SK-N-SH treated with all-trans-retinoic acid at 6 μM for 48 hours (cell line): ENCODE measurements at regions not wholly inside any gene's neighbourhood (a gene's known extent, or its start where the extent isn't known, plus 50 kb on each side); places are given as distances from the start of the nearest gene placed in this dataset.

Experiments used
- ISL1 ChIP-seq: fragments of 250-450 bp; sonication (Bioruptor Pico); IDR thresholded peaks from 2 replicates; pipeline ENCODE4 v2.1.2; 2022; ENCODE audit warnings: mild to moderate bottlenecking, moderate library complexity
- PPARA ChIP-seq: fragments of 250-450 bp; sonication (Bioruptor Pico); IDR thresholded peaks from 2 replicates; pipeline ENCODE4 v1.5.0; 2020; ENCODE audit warnings: mild to moderate bottlenecking, borderline replicate concordance
- RARB ChIP-seq: fragments of 250-450 bp; sonication (Bioruptor Pico); IDR thresholded peaks from 2 replicates; pipeline ENCODE4 v1.8.0; 2021; ENCODE audit warnings: mild to moderate bottlenecking, moderate library complexity
- TCF4 ChIP-seq: fragments of 250-450 bp; sonication (Bioruptor Pico); IDR thresholded peaks from 2 replicates; pipeline ENCODE4 v1.8.0; 2021; ENCODE audit warnings: mild to moderate bottlenecking, moderate library complexity, borderline replicate concordance
- ZC3H10 ChIP-seq: fragments of 250-450 bp; sonication (Bioruptor Pico); IDR thresholded peaks from 2 replicates; pipeline ENCODE4 v1.5.1; 2021; ENCODE audit warnings: mild to moderate bottlenecking, moderate library complexity
- ZNF70 ChIP-seq: fragments of 450-650 bp; formaldehyde crosslinking; IDR thresholded peaks from 2 replicates; pipeline ENCODE4 v1.5.0; 2020; ENCODE audit warnings: mild to moderate bottlenecking, moderate library complexity
- TF ChIP-seq, protein P1 (sequence below): fragments of 250-450 bp; sonication (Bioruptor Pico); IDR thresholded peaks from 2 replicates; pipeline ENCODE4 v1.8.0; 2020; ENCODE audit warnings: mild to moderate bottlenecking, moderate library complexity, borderline replicate concordance
- TF ChIP-seq, protein P2 (sequence below): fragments of 250-450 bp; sonication (Bioruptor Pico); IDR thresholded peaks from 2 replicates; pipeline ENCODE4 v1.8.0; 2021; ENCODE audit warnings: low read depth, mild to moderate bottlenecking, moderate library complexity, borderline replicate concordance
- TF ChIP-seq, protein P3 (sequence below): fragments of 250-450 bp; sonication (Bioruptor Pico); IDR thresholded peaks from 2 replicates; pipeline ENCODE4 v1.5.1; 2021; ENCODE audit warnings: mild to moderate bottlenecking, moderate library complexity
- TF ChIP-seq, protein P4 (sequence below): fragments of 250-450 bp; sonication (Bioruptor Pico); IDR thresholded peaks from 2 replicates; pipeline ENCODE4 v1.5.1; 2020; ENCODE audit warnings: low read depth, mild to moderate bottlenecking, moderate library complexity

DNA sequence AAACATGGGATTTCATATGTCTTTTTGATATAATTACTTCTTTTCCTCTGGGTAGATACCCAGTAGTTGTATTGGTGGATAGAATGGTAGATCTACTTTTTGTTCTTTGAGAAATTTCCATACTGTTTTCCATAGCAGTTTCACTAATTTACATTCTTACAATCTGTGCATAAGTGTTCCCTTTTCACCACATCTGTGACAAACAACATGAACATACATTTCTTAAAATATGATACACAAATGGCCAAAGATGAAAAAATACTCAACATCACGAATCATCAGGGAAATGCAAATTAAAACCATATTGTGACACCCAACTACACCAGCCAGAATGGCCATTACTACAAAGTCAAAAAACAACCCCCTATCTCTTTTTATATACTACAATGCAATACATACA, 1778.5 kb upstream of the ACO1 start:
- TF ChIP-seq PPARA (no peak), ISL1 (CRISPR knock-in tag) (no peak), ZNF70 (no peak), ZC3H10 (CRISPR knock-in tag) (no peak), TCF4 (no peak), RARB (CRISPR knock-in tag) (no peak)
- TF ChIP-seq, protein P1, sequence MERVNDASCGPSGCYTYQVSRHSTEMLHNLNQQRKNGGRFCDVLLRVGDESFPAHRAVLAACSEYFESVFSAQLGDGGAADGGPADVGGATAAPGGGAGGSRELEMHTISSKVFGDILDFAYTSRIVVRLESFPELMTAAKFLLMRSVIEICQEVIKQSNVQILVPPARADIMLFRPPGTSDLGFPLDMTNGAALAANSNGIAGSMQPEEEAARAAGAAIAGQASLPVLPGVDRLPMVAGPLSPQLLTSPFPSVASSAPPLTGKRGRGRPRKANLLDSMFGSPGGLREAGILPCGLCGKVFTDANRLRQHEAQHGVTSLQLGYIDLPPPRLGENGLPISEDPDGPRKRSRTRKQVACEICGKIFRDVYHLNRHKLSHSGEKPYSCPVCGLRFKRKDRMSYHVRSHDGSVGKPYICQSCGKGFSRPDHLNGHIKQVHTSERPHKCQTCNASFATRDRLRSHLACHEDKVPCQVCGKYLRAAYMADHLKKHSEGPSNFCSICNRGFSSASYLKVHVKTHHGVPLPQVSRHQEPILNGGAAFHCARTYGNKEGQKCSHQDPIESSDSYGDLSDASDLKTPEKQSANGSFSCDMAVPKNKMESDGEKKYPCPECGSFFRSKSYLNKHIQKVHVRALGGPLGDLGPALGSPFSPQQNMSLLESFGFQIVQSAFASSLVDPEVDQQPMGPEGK (CRISPR knock-in tag), result no peak
- TF ChIP-seq, protein P2, sequence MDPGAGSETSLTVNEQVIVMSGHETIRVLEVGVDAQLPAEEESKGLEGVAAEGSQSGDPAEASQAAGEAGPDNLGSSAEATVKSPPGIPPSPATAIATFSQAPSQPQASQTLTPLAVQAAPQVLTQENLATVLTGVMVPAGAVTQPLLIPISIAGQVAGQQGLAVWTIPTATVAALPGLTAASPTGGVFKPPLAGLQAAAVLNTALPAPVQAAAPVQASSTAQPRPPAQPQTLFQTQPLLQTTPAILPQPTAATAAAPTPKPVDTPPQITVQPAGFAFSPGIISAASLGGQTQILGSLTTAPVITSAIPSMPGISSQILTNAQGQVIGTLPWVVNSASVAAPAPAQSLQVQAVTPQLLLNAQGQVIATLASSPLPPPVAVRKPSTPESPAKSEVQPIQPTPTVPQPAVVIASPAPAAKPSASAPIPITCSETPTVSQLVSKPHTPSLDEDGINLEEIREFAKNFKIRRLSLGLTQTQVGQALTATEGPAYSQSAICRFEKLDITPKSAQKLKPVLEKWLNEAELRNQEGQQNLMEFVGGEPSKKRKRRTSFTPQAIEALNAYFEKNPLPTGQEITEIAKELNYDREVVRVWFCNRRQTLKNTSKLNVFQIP (CRISPR knock-in tag), result no peak
- TF ChIP-seq, protein P3, sequence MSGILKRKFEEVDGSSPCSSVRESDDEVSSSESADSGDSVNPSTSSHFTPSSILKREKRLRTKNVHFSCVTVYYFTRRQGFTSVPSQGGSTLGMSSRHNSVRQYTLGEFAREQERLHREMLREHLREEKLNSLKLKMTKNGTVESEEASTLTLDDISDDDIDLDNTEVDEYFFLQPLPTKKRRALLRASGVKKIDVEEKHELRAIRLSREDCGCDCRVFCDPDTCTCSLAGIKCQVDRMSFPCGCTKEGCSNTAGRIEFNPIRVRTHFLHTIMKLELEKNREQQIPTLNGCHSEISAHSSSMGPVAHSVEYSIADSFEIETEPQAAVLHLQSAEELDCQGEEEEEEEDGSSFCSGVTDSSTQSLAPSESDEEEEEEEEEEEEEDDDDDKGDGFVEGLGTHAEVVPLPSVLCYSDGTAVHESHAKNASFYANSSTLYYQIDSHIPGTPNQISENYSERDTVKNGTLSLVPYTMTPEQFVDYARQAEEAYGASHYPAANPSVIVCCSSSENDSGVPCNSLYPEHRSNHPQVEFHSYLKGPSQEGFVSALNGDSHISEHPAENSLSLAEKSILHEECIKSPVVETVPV (CRISPR knock-in tag), result no peak
- TF ChIP-seq, protein P4, sequence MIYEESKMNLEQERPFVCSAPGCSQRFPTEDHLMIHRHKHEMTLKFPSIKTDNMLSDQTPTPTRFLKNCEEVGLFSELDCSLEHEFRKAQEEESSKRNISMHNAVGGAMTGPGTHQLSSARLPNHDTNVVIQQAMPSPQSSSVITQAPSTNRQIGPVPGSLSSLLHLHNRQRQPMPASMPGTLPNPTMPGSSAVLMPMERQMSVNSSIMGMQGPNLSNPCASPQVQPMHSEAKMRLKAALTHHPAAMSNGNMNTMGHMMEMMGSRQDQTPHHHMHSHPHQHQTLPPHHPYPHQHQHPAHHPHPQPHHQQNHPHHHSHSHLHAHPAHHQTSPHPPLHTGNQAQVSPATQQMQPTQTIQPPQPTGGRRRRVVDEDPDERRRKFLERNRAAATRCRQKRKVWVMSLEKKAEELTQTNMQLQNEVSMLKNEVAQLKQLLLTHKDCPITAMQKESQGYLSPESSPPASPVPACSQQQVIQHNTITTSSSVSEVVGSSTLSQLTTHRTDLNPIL (CRISPR knock-in tag), result no peak
